Large intestine (tissue), 3 donors: ENCODE measurements at regions not wholly inside any gene's neighbourhood (a gene's known extent, or its start where the extent isn't known, plus 50 kb on each side); places are given as distances from the start of the nearest gene placed in this dataset.
A peak's percentile ranks its signal among the peaks of the same experiment; 100 is the strongest.

Source experiments
- DNase-seq, 2 donors: peaks; one replicate each; pipeline versions ENCODE4 v3.0.0 to v3.0.0-alpha.2; 2013
- H3K27ac ChIP-seq: one replicate; pipeline ENCODE4 v1.5.1; 2013; ENCODE audit warnings: low read length
- H3K27me3 ChIP-seq: 2 replicates; pipeline ENCODE4 v1.6.1; 2013; ENCODE audit warnings: low read length; ENCODE audit not compliant: control insufficient read depth, insufficient read depth
- H3K36me3 ChIP-seq: 2 replicates; pipeline ENCODE4 v1.6.1; 2013; ENCODE audit warnings: low read length; ENCODE audit not compliant: control insufficient read depth, insufficient read depth
- H3K4me1 ChIP-seq: one replicate; pipeline ENCODE4 v1.6.1; 2013; ENCODE audit warnings: low read length; ENCODE audit not compliant: control insufficient read depth, insufficient read depth
- H3K4me3 ChIP-seq: one replicate; pipeline ENCODE4 v1.5.1; 2013; ENCODE audit warnings: low read length
- H3K9me3 ChIP-seq: one replicate; pipeline ENCODE4 v1.6.1; 2013; ENCODE audit warnings: mild to moderate bottlenecking, low read depth, low read length, moderate library complexity; ENCODE audit not compliant: control insufficient read depth
- WGBS: methylation state at CpG from one replicate; pipeline ENCODE4 v1.1.5; 2013; ENCODE audit warnings: low lambda C conversion rate; ENCODE audit not compliant: insufficient coverage; 5-methylcytosine and 5-hydroxymethylcytosine counted together

DNA sequence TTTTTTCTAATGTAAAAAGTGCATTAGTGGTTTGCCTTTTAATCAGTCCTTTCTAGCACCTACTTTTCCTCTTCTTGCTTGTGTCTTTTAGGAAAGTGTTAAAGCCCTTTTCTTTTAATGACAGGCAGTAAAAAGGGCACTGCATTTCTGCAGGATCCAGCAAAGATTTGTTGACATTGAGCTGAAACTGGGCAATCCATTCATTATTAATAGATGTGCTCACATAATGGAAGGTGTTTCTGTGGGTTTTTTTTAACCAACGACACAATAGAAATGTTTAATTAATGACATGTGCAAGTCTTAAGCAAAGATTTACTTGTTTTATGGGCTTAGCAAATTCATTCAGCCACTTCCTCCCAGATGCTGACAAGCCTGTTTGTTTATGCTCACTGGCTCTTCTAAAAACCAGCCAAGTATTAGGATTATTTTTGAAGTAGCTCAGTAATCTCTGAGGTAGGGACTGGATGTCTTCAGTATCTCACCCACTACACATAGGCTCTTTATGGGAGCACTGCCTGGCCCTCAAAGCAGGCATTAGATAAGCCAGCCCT lies 1201.1 kb downstream of the SORCS1 start:
- Histone ChIP-seq H3K27me3 (no peaks in the 10 kb centered on the region), H3K27ac (no peak overlapping the region), H3K4me3 (no peak overlapping the region), H3K36me3 (no peaks in the 10 kb centered on the region), H3K9me3 (no peaks in the 10 kb centered on the region), H3K4me1 (no peaks in the 10 kb centered on the region)
- no CpG with 5 or more reads among the region's 1 CpG for WGBS
- DNase-seq, result no peak

DNA sequence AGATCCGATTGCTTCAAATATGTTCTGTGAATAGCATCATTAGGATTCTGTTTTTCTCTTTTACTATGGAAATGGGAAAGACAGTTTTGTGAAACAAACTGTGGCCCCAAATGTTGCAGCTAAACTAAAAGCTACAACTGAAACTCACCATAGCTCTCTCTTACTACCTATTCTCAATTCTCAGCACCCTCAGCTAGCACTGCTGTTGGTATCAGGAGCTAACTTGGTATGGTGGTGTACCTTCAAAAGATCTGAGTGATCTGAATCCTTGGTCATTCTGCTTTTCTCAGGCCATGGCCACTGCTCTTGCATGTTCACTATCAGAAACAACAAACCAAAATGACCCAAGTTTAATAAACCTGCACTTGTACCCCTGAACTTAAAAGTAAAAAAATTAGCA lies 1208.0 kb downstream of the SORCS1 start:
- Histone ChIP-seq H3K27me3 (no peaks in the 10 kb centered on the region), H3K4me3 (no peak overlapping the region), H3K9me3 (no peaks in the 10 kb centered on the region), H3K4me1 (no peaks in the 10 kb centered on the region), H3K27ac (no peak overlapping the region), H3K36me3 (no peaks in the 10 kb centered on the region)
- WGBS, result 83% methylated on average over 1 of the region's 1 CpG
- no peak for DNase-seq

DNA sequence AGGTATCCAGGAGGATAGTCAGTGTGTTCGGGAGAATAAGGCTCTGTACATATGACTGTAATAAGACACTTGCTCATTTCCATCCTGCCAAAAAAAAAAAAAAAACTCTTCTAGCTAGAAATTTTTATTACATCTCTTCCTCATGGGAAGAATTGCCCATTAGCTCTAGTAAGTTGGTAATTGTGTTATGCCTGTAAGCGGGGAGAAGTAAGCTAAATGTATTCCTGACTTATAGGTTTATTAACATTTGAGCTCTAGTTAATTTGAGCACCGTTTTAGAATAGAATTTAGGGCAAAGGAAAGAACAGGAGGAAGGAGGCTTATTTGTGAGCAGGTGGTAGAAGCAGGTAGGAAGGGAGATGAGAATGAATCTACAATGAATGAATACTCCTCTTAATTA lies 1210.6 kb downstream of the SORCS1 start:
- H3K27ac ChIP-seq, result no peak overlapping the region
- H3K36me3 ChIP-seq, result no peaks in the 10 kb centered on the region
- no peak for DNase-seq
- H3K27me3 ChIP-seq, result no peaks in the 10 kb centered on the region
- H3K4me1 ChIP-seq, result no peaks in the 10 kb centered on the region
- no peaks in the 10 kb centered on the region for H3K9me3 ChIP-seq
- WGBS, result no CpG with 5 or more reads among the region's 3 CpGs
- no peak overlapping the region for H3K4me3 ChIP-seq

DNA sequence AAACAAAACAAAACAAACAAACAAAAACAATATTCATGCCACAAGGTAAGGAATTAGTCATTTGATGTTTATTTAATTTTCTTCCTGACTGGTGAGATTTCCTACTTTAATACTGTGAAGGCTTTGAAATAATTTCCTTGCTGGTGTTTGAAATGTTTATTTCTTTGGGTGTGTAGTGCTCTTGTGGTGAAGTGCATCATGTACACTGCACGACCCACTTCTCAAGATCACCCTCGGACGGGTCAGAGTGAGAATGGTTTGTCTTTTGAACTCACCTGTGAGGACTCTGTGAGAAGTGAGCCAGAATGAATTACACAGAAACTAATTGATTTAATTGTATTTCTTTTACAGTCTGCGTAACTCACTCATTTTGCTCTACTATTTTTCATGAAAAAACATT lies 1211.5 kb downstream of the SORCS1 start:
- H3K4me1 ChIP-seq, result no peaks in the 10 kb centered on the region
- WGBS, result 100% methylated on average over 1 of the region's 4 CpGs
- no peaks in the 10 kb centered on the region for H3K9me3 ChIP-seq
- no peaks in the 10 kb centered on the region for H3K27me3 ChIP-seq
- H3K36me3 ChIP-seq, result no peaks in the 10 kb centered on the region
- DNase-seq, result no peak
- peak overlapping the region; percentile 0 for H3K27ac ChIP-seq
- H3K4me3 ChIP-seq, result no peak overlapping the region

DNA sequence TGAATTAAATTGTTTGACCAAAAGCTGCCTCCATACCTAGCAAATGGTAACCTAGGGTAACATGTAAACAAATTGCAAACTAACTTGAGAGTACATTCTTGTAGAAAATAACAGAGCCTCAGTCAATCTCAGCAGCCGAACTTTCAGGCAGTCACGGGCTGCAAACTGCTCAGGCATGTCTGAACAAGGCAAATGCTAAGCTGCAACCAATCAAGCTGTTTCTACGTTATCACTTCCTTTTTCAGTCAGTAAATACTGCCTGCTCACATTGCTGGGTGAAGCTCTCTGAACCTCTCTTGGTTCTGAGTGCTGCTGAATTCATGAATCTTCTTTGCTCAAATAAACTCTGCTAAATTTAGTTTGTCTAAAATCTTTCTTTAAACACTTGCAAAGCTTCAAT lies 1212.4 kb downstream of the SORCS1 start:
- peak overlapping the region; percentile 0 for H3K27ac ChIP-seq
- H3K9me3 ChIP-seq, result no peaks in the 10 kb centered on the region
- DNase-seq, result peak; percentile 16 to 41
- no peaks in the 10 kb centered on the region for H3K27me3 ChIP-seq
- no peaks in the 10 kb centered on the region for H3K36me3 ChIP-seq
- no peak overlapping the region for H3K4me3 ChIP-seq
- no peaks in the 10 kb centered on the region for H3K4me1 ChIP-seq
- no CpG with 5 or more reads among the region's 3 CpGs for WGBS

DNA sequence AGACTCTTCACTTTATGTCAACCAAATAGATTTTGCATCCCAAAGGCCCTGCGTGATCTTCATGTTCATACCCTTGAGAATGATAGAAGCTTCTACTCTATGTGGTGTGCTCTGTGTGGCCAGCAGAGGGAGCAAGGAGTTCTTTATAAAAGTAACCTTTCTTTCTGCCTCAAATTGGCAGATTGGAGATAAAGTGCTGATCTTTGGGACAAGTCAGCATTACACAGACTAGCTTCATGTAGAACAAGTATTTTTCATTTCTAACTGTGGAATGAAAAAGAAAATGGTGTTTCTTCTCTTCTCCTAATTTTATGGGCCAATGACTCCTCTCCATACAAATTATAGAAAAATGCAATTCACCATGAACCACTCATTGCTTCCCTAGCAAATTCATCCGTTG lies 1214.1 kb downstream of the SORCS1 start:
- no peaks in the 10 kb centered on the region for H3K9me3 ChIP-seq
- no peak overlapping the region for H3K4me3 ChIP-seq
- DNase-seq, result peak; percentile 10 to 19
- H3K36me3 ChIP-seq, result no peaks in the 10 kb centered on the region
- WGBS, result 67% methylated on average over 1 of the region's 2 CpGs
- H3K4me1 ChIP-seq, result no peaks in the 10 kb centered on the region
- no peaks in the 10 kb centered on the region for H3K27me3 ChIP-seq
- no peak overlapping the region for H3K27ac ChIP-seq

DNA sequence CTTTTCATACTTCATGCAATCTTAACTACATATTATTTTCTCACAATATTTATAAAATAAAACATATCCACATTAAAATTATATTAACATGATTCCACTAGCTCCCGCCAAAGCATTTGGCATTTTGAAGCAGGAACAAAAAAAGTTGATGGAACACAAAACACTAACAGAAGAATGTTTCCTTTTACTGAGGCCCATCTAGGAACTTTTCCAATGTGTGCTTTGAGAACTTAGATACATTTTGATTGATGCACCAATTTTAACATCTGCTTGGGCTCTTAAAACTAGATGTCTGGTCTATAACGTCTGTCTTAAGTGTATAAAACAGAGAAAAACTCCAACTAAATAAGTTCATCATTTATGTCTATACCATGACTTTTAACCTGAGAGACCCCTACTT lies 1214.8 kb downstream of the SORCS1 start:
- WGBS, result 86% methylated on average over 1 of the region's 2 CpGs
- Histone ChIP-seq H3K9me3 (no peaks in the 10 kb centered on the region), H3K36me3 (no peaks in the 10 kb centered on the region), H3K4me3 (no peak overlapping the region), H3K27me3 (no peaks in the 10 kb centered on the region), H3K4me1 (no peaks in the 10 kb centered on the region), H3K27ac (no peak overlapping the region)
- DNase-seq, result no peak

DNA sequence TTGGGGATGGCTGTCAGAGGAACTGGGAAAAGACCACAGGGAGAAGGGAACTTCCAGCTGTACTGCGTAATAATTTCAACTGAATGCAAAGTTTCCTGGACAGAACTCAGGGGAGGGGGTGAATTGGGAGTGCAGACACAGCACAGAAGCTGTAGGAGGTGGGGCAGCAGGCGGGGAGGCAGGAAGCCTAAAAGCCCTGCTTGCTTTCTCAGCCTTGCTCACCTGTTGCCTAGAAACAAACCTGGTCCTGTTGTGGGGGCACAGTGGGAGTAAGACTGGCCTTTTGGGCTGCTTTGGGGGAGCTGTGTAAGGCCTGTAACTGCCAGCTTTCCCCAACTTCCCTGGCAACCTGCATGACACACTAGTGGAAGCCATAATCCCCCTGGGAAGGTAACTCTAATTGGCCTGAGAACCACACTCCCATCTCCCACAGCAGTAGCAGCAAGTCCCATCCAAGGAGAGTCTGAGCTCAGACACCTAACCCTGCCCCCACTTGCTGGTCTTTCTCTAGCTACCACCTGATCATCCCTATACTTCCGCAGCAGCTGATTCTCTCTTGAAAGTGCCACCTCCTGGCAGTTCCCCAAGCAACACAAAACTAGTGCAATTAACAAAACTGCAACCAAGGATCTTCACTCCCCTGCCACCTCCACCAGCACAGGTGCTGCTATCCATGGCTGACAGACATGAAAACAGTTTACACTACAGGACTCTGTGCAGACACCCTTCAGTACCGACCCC lies 1239.3 kb downstream of the SORCS1 start:
- no peak overlapping the region for H3K27ac ChIP-seq
- no peaks in the 10 kb centered on the region for H3K27me3 ChIP-seq
- no peak for DNase-seq
- no peaks in the 10 kb centered on the region for H3K36me3 ChIP-seq
- no peak overlapping the region for H3K4me3 ChIP-seq
- H3K4me1 ChIP-seq, result no peaks in the 10 kb centered on the region
- WGBS, result 100% methylated on average over 1 of the region's 4 CpGs
- peaks cover 6% of the 10 kb centered on the region for H3K9me3 ChIP-seq

DNA sequence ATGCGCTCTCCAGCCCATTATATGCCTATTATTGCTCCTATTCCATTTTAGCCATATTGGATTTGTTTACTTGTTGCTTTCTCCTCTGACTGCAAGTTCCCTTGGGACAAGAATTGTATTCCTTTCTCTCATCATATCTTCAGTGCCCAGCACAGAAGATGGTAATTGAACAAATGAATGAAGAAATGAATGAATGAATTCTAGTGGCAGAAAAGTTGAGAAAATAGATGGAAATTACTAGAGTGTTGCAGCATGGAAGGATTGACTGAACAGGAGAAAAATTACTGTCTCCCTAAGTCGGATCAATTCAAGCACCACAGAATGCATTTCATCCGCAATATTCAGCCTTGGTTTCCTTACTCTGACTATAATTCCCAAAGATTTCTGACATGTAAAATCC lies 1243.2 kb downstream of the SORCS1 start:
- no peak overlapping the region for H3K4me3 ChIP-seq
- H3K27ac ChIP-seq, result no peak overlapping the region
- no peak for DNase-seq
- peaks cover 6% of the 10 kb centered on the region for H3K9me3 ChIP-seq
- H3K27me3 ChIP-seq, result no peaks in the 10 kb centered on the region
- H3K36me3 ChIP-seq, result no peaks in the 10 kb centered on the region
- 100% methylated on average over 1 of the region's 3 CpGs for WGBS
- no peaks in the 10 kb centered on the region for H3K4me1 ChIP-seq

DNA sequence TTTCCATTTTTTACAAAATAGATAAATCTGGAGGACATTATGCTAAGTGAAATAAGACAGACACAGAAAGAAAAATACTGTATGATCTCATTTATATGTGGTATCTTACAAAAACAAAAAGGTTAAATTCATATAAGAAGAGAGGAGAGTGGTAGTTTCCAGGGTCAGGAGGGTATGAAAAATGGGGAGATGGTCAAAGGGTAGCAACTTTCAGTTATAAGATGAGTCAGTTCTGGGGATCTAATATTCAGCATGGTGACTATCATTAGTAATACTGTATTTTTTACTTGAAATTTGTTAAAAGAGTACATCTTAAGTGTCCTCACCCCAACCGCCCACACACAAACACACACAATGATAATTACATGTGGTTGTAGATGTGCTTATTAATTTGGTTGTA lies 1250.1 kb downstream of the SORCS1 start:
- no peaks in the 10 kb centered on the region for H3K36me3 ChIP-seq
- no peaks in the 10 kb centered on the region for H3K4me1 ChIP-seq
- no peak overlapping the region for H3K27ac ChIP-seq
- H3K27me3 ChIP-seq, result no peaks in the 10 kb centered on the region
- no peaks in the 10 kb centered on the region for H3K9me3 ChIP-seq
- DNase-seq, result no peak
- no CpG with 5 or more reads among the region's 1 CpG for WGBS
- no peak overlapping the region for H3K4me3 ChIP-seq

DNA sequence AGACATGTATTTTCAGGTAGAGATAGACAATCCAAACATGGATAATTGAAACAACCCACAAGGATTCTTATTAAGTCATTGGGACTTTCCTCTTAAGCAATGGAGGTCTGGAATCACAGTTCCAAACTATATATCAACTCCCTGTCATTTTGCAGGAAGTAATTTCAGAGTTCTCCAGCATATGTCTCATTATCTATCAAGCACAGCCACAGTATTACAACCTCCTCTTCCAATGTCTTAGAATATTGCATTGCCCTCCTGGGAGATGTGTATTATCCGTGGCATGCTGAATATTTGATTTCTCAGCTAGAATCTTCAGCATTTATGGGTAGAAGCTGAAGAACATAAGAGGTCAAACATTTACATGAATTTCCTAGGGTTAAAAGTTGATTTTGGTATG lies 1255.8 kb downstream of the SORCS1 start:
- Histone ChIP-seq H3K4me3 (no peak overlapping the region), H3K4me1 (no peaks in the 10 kb centered on the region), H3K27ac (no peak overlapping the region), H3K27me3 (no peaks in the 10 kb centered on the region), H3K36me3 (no peaks in the 10 kb centered on the region), H3K9me3 (no peaks in the 10 kb centered on the region)
- DNase-seq, result no peak
- WGBS, result no CpG with 5 or more reads among the region's 1 CpG
